GM21825 (cell line): ENCODE measurements at regions not wholly inside any gene's neighbourhood (a gene's known extent, or its start where the extent isn't known, plus 50 kb on each side); places are given as distances from the start of the nearest gene placed in this dataset.
"Not testable (repeated sequence)": the region's sequence is repeated elsewhere in the genome, so short reads cannot be mapped to it uniquely, and the experiment has no call there.

ENCODE experiments used
- ATAC-seq: cut with Tn5 transposase; IDR thresholded peaks from one replicate; pipeline ENCODE4 v1.9.1; 2021; ENCODE audit warnings: mild to moderate bottlenecking, moderate library complexity; ENCODE audit not compliant: unreplicated experiment

DNA sequence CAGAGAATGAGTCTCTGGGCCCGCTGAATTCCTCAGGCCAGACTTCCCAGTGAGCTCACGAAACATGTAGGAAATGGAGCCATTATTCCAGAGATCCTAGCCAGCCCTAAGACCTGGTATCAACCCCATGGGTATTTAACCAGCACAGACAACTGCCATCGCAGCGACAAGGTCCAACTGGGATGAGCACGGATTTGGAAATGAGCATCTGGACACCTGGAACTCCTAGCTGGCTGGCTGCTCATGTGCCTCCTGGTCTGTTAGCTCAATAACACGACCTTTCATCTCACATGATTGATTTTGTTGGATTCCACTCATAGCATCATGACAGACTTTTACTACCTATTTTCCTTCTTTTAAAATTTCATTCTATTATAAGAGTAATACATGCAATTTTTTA is 51.0 kb downstream of the POU3F3 start:
- ATAC-seq: no peak

GRCh38 chr2:104909317-104909716 is 55.4 kb downstream of the POU3F3 start:
- no peak for ATAC-seq

DNA sequence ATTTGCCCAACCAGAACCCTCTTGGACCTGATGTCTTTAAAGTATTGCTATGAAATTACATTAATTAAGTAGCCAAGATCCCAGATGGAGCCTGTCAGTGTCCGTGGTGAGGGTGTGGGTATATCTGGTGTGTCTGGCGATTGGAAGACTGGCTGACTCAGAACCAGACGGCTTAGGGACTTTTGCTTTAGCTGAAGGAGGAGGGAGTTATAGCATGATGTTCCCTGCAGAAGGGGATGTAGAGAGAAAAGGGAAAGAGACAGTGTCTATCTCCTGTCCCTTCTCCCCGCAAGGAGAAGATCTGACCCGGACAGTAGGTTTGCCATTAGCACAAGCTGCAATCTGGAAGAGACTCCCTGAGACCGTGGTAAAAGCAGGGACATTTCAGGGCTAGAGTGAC is 60.6 kb downstream of the POU3F3 start:
- ATAC-seq: no peak

- no peak for ATAC-seq
Measured at GRCh38 chr2:104915107-104915793, 61.3 kb downstream of the POU3F3 start.

GRCh38 chr2:104919127-104919526 is 65.2 kb downstream of the POU3F3 start:
- no peak for ATAC-seq

- ATAC-seq: no peak
Measured at GRCh38 chr2:104923665-104924064, 69.8 kb downstream of the POU3F3 start.

DNA sequence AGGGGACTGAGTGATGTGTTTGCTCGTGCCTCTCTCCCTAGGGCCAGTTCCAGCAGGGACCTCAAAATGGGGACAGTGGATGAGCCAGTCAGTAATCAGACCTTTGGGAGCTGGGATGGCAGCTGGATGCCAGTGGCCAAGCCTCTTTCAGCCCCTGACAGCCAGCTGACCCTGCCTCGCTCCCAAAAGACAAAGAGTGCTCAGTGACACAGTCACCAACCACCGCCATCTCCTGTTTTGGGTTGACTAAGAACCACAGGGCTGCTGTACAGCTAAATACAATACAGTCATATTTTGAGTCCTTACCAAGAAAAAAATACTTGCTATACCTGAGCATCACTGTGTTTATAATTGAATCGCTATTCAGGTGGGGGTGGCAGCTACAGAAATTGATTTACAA is 75.7 kb downstream of the POU3F3 start:
- no peak for ATAC-seq

DNA sequence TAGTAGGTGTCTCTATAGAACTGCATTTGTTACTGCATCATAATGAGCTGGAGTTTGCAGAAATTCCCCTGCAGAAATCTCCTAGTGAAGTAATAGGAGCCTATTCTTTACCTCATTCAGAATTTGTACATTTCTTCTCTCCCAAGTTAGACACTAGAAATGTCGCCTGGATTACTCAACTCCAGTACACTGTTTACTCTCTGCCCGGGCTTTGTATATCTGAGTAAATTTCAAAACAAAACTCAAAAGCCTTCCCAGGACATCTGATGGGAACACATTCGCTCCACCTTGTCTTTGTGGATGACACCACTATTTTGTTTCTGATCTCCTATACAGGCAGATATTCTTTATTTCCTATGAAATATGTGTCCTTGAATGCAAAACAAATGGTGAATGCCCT is 76.8 kb downstream of the POU3F3 start:
- ATAC-seq: no peak

- no peak for ATAC-seq
Measured at GRCh38 chr2:104932243-104932642, 78.3 kb downstream of the POU3F3 start.

DNA sequence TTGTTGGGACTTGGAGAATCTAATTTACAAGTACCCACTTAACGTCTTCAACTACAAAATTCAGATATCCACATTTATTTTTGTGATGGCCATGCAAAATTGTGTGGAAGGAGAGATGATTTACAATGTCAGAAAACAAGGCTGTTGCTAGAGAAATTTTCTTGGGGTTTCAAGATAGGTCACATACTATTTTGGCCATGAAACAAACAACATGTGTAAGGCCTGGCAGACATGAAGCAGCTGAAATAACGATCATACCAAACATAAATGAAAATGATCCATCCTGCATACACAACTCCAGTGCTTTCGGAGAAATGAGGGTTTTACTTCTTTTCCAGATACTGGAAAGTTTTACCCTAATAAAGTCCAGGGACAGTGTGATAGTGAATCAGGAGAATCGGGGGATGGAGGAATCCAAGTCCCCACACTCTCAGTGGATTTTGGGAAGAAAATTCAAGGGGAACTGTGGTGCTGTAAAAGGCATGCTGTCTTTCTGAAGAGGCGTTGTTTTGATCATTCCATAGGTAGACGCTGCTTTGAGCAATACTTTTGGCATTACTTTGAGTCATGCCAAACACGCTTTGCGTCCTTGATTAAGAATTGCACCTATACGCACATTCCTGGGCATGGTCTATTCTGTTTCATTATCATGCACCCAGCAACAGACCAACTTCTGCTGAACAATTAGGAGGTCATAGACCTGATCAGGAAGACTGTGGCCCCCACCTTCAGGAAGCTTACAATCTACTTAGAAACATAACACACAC is 79.4 kb downstream of the POU3F3 start:
- no peak for ATAC-seq

DNA sequence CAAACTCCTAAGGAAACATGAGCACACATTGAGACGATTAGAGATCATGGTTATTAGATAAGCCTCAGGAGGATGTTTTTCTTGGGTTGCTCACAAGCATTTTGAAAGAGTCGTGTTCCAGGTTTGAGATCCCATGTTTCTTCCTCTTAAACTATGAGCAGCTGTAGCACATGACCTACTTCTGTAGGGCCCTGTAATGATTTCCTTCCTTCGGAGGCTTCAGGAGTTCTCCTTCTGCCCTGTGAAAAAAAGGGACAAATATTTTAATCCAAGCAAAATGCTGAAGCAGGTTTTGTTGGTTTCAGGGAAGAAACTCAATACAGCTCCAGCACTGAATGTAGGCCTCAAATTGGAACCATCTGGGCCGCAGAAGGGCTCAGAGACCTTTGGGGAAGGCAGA is 82.6 kb downstream of the POU3F3 start:
- ATAC-seq: no peak

GRCh38 chr2:104938231-104938941 is 84.5 kb downstream of the POU3F3 start:
- peak; percentile 83 for ATAC-seq

DNA sequence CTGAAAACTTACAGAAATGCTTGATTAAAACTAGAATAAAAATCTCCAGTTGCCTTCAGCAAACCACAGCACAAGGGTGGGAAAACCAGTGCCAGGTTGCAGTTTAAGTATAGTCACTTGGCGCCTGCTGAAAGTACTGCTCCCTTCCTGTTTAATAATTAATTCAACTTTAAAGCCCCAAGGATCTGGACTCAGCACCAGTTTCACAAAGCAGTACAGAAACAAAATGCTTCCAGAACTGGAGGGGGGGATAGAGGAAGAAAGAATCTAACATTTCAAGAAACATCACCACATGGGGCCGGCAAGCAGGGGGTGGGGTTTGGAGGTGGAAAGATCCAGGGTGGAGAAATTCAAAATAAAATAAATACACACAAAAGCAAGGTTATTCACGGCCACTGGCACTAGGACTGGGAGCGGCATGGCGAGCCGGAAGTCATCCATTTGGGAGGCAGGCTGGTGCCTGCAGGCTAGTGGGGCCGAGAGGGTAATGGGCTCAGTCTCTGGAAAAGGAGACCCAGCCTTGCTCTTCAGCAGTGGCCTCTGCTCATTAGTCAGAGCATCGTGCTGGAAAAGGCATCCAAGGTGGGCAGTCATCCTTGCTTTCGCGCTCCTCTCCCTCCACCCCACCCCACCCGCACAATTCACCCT is 85.8 kb downstream of the POU3F3 start:
- ATAC-seq: no peak

DNA sequence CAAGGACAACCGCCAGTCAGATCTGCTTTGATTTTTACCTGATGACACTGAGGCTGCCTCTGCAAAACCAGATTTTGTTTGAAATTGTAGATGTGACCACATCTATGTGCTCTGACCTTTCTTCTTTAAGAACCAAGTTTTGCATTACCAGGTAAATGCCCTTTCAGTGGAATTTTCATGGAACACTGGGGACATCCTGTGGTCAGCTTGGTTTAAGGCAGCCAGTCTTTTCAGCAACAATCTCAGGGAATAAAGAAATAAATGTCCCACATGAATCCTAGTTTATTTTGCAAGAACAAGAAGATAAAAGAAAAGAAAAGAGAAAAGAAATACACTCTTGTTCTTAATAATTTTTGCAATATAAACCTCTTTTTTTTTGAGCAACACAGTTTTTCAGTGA is 90.6 kb downstream of the POU3F3 start:
- no peak for ATAC-seq

- no peak for ATAC-seq
Measured at GRCh38 chr2:104945121-104945520, 91.2 kb downstream of the POU3F3 start.

DNA sequence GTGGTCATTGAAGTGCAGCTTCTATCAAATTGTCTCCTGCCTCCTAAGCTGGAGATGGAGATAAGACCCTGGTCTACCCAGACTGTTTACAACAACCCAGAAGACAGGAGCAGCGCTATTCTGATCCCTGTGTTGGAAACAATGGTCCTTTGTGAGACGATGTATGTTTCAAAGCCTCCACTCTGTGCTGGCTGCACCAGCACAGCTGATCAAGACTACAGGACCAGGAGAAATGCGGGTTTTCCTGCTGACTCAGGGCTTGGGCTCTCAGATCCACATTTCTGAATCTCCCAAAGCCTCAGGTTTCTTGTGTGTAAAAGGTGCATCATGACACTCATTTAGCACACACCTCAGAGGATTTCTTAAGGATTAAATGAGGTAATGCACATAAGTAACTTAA is 92.0 kb downstream of the POU3F3 start:
- no peak for ATAC-seq

DNA sequence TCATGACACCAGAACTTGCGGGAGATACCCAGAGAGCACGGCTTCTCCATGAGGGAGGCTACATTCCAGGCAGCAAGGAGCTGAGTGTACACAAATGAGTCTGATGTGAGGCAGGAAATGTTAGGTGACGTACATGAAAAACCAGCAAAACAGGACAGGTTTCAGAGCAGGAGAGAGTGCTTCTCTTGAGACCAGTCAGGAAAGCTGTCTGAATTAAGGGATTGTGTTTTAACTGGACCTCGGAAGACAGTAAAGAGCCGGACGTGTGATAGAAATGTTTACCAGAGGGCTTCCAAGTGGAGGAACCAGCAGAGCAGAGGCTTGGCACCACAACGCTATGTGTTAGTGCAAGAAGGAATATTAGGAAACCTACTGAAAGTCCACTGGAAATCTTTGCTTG is 90.4 kb upstream of the MRPS9 start:
- ATAC-seq: not testable (repeated sequence)

DNA sequence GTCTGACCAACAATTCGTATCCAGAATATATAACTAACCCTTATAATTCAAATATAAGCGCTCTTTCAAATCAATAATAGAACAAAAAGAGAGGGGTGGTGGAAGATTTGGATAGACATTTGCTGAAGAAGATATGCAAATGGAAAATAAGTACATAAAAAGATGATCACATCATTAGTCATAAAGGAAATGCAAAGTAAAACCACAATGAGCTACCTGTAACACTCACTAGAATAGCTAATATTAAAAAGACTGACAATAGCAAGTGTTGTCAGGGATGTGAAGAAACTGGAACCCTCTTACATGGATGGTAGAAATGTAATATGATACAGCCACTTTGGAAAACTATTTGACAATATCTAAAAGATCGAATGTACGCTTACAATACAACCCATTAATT is 84.9 kb upstream of the MRPS9 start:
- no peak for ATAC-seq

GRCh38 chr2:104965900-104966299 is 72.0 kb upstream of the MRPS9 start:
- no peak for ATAC-seq

GRCh38 chr2:104969564-104969963 is 68.3 kb upstream of the MRPS9 start:
- no peak for ATAC-seq

GRCh38 chr2:104975371-104975770 is 62.5 kb upstream of the MRPS9 start:
- no peak for ATAC-seq
